Fibroblast of peridontal ligament (primary cell): ENCODE measurements at regions not wholly inside any gene's neighbourhood (a gene's known extent, or its start where the extent isn't known, plus 50 kb on each side); places are given as distances from the start of the nearest gene placed in this dataset.
"Not testable (repeated sequence)": the region's sequence is repeated elsewhere in the genome, so short reads cannot be mapped to it uniquely, and the experiment has no call there.

Experiments used
- DNase-seq: peaks from one replicate; pipeline ENCODE4 v3.0.0-alpha.2; 2010; ENCODE audit errors: extremely low read depth

- no peak for DNase-seq
These were observed 49.9 kb downstream of the ILRUN start for GRCh38 chr6:34646714-34647113.

GRCh38 chr6:34645627-34646026 lies 50.9 kb downstream of the ILRUN start:
- DNase-seq: no peak

GRCh38 chr6:34644716-34645115 lies 51.9 kb downstream of the ILRUN start:
- DNase-seq: no peak

GRCh38 chr6:34642427-34642826 lies 54.1 kb downstream of the ILRUN start:
- DNase-seq: no peak

GRCh38 chr6:34640074-34640849 lies 56.3 kb downstream of the ILRUN start:
- DNase-seq: not testable (repeated sequence)

- DNase-seq: no peak
These were observed 57.5 kb downstream of the ILRUN start for GRCh38 chr6:34638834-34639736.

GRCh38 chr6:34633785-34634184 lies 62.8 kb downstream of the ILRUN start:
- no peak for DNase-seq

GRCh38 chr6:34633256-34633655 lies 63.3 kb downstream of the ILRUN start:
- no peak for DNase-seq

- peak; percentile 90 for DNase-seq
These were observed 66.5 kb downstream of the ILRUN start for GRCh38 chr6:34630040-34630439.

GRCh38 chr6:34627296-34627695 lies 69.3 kb downstream of the ILRUN start:
- no peak for DNase-seq

- DNase-seq: no peak
These were observed 62.5 kb upstream of the SPDEF start for GRCh38 chr6:34618430-34619182.

GRCh38 chr6:34617231-34617630 lies 61.1 kb upstream of the SPDEF start:
- no peak for DNase-seq

- no peak for DNase-seq
These were observed 60.1 kb upstream of the SPDEF start for GRCh38 chr6:34616227-34616585.

GRCh38 chr6:34615574-34616226 lies 59.6 kb upstream of the SPDEF start:
- DNase-seq: no peak

- peak; percentile 79 for DNase-seq
These were observed 54.8 kb upstream of the SPDEF start for GRCh38 chr6:34610819-34611477.

- peak; percentile 27 for DNase-seq
These were observed 52.4 kb upstream of the SPDEF start for GRCh38 chr6:34608321-34609091.

- DNase-seq: no peak
These were observed 50.5 kb upstream of the SPDEF start for GRCh38 chr6:34606477-34607265.
